MCF 10A (cell line): ENCODE measurements at regions not wholly inside any gene's neighbourhood (a gene's known extent, or its start where the extent isn't known, plus 50 kb on each side); places are given as distances from the start of the nearest gene placed in this dataset.

Experiments
- BruUV-seq: library from RNA; stranded (reverse); fragments of 400-500 nt; replicated peaks from 2 replicates; lab custom pipeline; 2021; lab: Mats Ljungman, UMichigan
- CTCF ChIA-PET: fragments of 300-600 bp; sonication (Branson Sonifier 250); formaldehyde crosslinking; extraction: SDS; loops from one replicate; lab custom pipeline; 2021; ENCODE audit warnings: antibody characterized with exemption, inconsistent platforms; lab: Yijun Ruan, JAX
- POLR2A ChIA-PET: fragments of 300-600, 350-650 bp; sonication (Branson Sonifier 250); formaldehyde crosslinking; extraction: SDS; loops from one replicate; lab custom pipeline; 2020; ENCODE audit warnings: antibody characterized with exemption, inconsistent platforms; lab: Yijun Ruan, JAX
- DNase-seq: peaks from one replicate; pipeline ENCODE4 v3.0.0-alpha.2; 2018; ENCODE audit not compliant: unreplicated experiment
- H3K27ac Mint-ChIP-seq: one replicate; pipeline ENCODE4 v1.8.0; 2022; ENCODE audit warnings: mild to moderate bottlenecking, low read depth, mixed read lengths; ENCODE audit not compliant: unreplicated experiment
- H3K27me3 Mint-ChIP-seq: one replicate; pipeline ENCODE4 v1.8.0; 2022; ENCODE audit warnings: mixed read lengths; ENCODE audit not compliant: insufficient read depth, unreplicated experiment
- H3K36me3 Mint-ChIP-seq: one replicate; pipeline ENCODE4 v1.8.0; 2022; ENCODE audit warnings: mild to moderate bottlenecking, moderate library complexity, mixed read lengths; ENCODE audit not compliant: insufficient read depth, unreplicated experiment
- H3K4me1 Mint-ChIP-seq: one replicate; pipeline ENCODE4 v1.8.0; 2022; ENCODE audit warnings: mixed read lengths; ENCODE audit not compliant: insufficient read depth, unreplicated experiment
- H3K4me3 Mint-ChIP-seq: one replicate; pipeline ENCODE4 v1.8.0; 2022; ENCODE audit warnings: mild to moderate bottlenecking, moderate library complexity, mixed read lengths; ENCODE audit not compliant: unreplicated experiment
- H3K9me3 Mint-ChIP-seq: one replicate; pipeline ENCODE4 v1.8.0; 2022; ENCODE audit warnings: mixed read lengths; ENCODE audit not compliant: unreplicated experiment
- intact Hi-C: fragments of 100-400 bp; cut with micrococcal nuclease; formaldehyde crosslinking; loops from 2 replicates; pipeline ENCODE4 v1.14.1; 2022
- TF ChIP-seq, protein P1 (sequence below): fragments of 200-600 bp; IDR thresholded peaks from one replicate; pipeline ENCODE4 v1.8.0; 2022; ENCODE audit warnings: antibody characterized with exemption, mild to moderate bottlenecking; ENCODE audit not compliant: unreplicated experiment

DNA sequence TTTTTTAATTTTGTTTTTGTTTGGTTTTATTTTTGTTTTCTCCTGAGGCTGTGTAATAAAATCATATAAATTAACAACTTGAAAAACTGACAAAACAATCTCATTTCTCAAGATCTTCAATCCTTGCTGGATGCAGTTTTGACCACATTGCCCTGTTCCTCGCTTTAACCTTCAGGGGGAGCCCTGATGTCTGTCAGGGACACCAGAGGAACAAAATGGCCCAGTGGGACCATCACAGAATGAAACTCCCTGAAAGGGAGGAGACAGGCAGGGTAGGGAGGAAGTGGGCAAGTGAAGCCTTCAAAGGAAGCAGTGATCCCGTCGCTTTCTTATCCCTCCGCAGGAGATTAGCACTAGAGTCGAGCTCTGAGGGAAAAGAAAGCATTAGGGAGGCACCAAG lies 274.9 kb upstream of the LDB2 start:
- Mint-ChIP-seq H3K27ac (no peak overlapping the region), H3K4me3 (no peak overlapping the region), H3K27me3 (no peaks in the 10 kb centered on the region), H3K36me3 (no peaks in the 10 kb centered on the region), H3K9me3 (no peaks in the 10 kb centered on the region), H3K4me1 (peaks cover 9% of the 10 kb centered on the region)
- CTCF ChIA-PET, result no interaction called here
- intact Hi-C loops, result no loop called here
- TF ChIP-seq, protein P1, sequence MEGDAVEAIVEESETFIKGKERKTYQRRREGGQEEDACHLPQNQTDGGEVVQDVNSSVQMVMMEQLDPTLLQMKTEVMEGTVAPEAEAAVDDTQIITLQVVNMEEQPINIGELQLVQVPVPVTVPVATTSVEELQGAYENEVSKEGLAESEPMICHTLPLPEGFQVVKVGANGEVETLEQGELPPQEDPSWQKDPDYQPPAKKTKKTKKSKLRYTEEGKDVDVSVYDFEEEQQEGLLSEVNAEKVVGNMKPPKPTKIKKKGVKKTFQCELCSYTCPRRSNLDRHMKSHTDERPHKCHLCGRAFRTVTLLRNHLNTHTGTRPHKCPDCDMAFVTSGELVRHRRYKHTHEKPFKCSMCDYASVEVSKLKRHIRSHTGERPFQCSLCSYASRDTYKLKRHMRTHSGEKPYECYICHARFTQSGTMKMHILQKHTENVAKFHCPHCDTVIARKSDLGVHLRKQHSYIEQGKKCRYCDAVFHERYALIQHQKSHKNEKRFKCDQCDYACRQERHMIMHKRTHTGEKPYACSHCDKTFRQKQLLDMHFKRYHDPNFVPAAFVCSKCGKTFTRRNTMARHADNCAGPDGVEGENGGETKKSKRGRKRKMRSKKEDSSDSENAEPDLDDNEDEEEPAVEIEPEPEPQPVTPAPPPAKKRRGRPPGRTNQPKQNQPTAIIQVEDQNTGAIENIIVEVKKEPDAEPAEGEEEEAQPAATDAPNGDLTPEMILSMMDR, result no peak
- POLR2A ChIA-PET, result interaction anchor here (1.2 kb wide), 1 partner anchor 9 kb away, joined by 3 read pairs; no protein-coding TSS in a partner anchor
- BruUV-seq, result no TSS peak
- DNase-seq, result no peak

DNA sequence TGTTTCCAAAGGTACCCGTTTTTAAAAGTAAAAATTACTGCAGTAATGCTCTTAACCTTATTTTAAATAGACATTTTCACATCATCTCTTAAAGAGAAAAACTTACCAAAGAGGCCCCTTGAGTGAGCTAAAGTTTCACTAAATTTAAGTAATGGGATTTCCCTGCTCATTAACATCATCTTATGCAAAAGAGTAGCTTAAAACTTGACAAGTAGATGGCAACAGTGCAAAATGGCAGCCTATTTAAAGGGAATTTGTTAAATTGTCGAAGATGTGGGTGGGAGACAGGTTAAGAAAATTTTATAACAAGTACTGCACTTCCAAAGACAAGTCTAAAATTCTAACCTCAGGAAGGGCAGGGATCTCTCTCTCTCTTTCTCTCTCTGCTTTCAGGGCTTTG lies 271.7 kb upstream of the LDB2 start:
- H3K27me3 Mint-ChIP-seq, result no peaks in the 10 kb centered on the region
- TF ChIP-seq, protein P1, result no peak
- H3K36me3 Mint-ChIP-seq, result no peaks in the 10 kb centered on the region
- no peak overlapping the region for H3K4me3 Mint-ChIP-seq
- H3K9me3 Mint-ChIP-seq, result no peaks in the 10 kb centered on the region
- BruUV-seq, result no TSS peak
- DNase-seq, result no peak
- peaks cover 9% of the 10 kb centered on the region for H3K4me1 Mint-ChIP-seq
- ChIA-PET CTCF (interaction anchor here (0.5 to 0.6 kb wide), 3 partner anchors 10 to 115 kb away, joined by 3 read pairs; no protein-coding TSS in a partner anchor), POLR2A (no interaction called here)
- no peak overlapping the region for H3K27ac Mint-ChIP-seq
- intact Hi-C loops, result no loop called here

DNA sequence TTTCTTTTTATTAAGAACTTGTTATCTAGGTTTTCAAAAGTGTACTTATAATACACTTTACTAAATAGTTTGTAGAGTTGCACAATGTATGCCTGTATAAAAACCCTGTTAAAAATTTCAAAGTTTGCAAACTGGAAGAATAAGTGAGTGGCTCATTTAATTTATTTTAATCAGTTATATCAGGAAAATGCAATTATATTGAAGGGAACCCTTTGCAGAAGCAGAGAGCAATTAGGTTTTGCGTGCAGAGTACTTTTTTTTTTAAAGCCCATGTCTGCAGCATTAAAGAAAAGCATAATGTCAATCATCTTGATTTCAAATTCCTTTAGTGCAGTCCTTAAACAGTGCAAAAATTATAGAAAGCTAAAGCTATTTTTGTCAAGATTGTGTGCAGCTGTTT lies 271.3 kb upstream of the LDB2 start:
- Mint-ChIP-seq H3K9me3 (no peaks in the 10 kb centered on the region), H3K27ac (no peak overlapping the region), H3K4me3 (no peak overlapping the region), H3K27me3 (no peaks in the 10 kb centered on the region), H3K4me1 (peaks cover 9% of the 10 kb centered on the region), H3K36me3 (no peaks in the 10 kb centered on the region)
- POLR2A ChIA-PET, result interaction anchor here (1.0 kb wide), 1 partner anchor 55 kb away, joined by 3 read pairs; no protein-coding TSS in a partner anchor
- no TSS peak for BruUV-seq
- intact Hi-C loops, result no loop called here
- CTCF ChIA-PET, result interaction anchor here (0.5 to 0.9 kb wide), 4 partner anchors 9 to 123 kb away, joined by 3 read pairs; no protein-coding TSS in a partner anchor
- no peak for DNase-seq
- TF ChIP-seq, protein P1, result no peak

DNA sequence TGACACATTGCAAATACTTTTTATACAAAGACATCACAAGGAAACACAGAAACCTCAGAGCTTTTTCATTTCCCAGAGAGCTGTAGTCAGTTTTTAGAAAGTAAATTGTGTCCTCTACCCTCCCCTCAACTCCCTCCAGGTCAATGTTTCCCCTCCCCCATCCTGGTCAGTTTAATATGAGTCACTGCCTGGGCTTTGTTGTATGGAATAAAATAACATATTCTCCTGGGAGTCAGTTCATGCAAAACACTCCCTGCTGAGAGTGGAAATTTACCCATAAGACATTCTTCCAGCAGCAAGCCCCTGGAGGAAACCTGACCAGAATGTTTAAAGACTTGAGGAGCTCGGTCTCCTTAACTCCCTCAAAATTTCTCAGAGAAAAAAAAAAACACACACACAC lies 270.1 kb upstream of the LDB2 start:
- ChIA-PET POLR2A (interaction anchor here (1.0 kb wide), 1 partner anchor 56 kb away, joined by 3 read pairs; no protein-coding TSS in a partner anchor), CTCF (interaction anchor here (0.6 to 0.9 kb wide), 2 partner anchors 20 to 122 kb away, joined by 3 read pairs; no protein-coding TSS in a partner anchor)
- H3K27me3 Mint-ChIP-seq, result no peaks in the 10 kb centered on the region
- no peak overlapping the region for H3K4me3 Mint-ChIP-seq
- peaks cover 17% of the 10 kb centered on the region for H3K4me1 Mint-ChIP-seq
- TF ChIP-seq, protein P1, result no peak
- H3K9me3 Mint-ChIP-seq, result no peaks in the 10 kb centered on the region
- peak; percentile 78 for DNase-seq
- no peaks in the 10 kb centered on the region for H3K36me3 Mint-ChIP-seq
- BruUV-seq, result no TSS peak
- intact Hi-C loops, result no loop called here
- H3K27ac Mint-ChIP-seq, result peak overlapping the region; percentile 44
